ENCODE measurements at regions not wholly inside any gene's neighbourhood (a gene's known extent, or its start where the extent isn't known, plus 50 kb on each side); places are given as distances from the start of the nearest gene placed in this dataset.
"Not testable (repeated sequence)": the region's sequence is repeated elsewhere in the genome, so short reads cannot be mapped to it uniquely, and the experiment has no call there.

DNA sequence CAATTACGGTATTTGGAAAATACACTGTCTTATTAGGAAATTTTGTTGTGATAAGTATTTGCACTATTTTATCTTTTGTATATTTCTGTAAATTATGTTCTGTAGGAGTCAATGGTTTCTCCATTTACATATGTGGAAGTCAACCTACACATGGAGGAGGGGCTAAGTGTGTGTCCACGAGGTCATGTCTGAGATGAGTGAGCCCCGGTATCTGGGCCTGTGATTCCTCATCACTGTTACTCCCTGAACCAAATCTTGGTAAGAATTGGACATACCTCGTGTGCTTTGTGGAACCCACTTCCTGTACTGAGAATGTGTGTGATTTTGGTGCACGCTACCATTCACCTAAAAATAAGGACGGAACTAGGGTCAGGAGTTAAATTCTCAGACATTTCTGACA lies 1105.5 kb downstream of the TMEM121 start:
- intact Hi-C loops (cut with DNase I): no loop called here
- Histone ChIP-seq H3K4me1 (no peaks in the 10 kb centered on the region), H3K9me3 (no peaks in the 10 kb centered on the region), H3K27ac (no peak overlapping the region), H3K36me3 (no peaks in the 10 kb centered on the region), H3K4me3 (replicated peaks in 1 of 3) (no peak overlapping the region), H3K27me3 (no peaks in the 10 kb centered on the region)
- 65 to 66% methylated on average over 6 of the region's 6 CpGs for WGBS, 2 donors
- no peak for DNase-seq
- TF ChIP-seq, protein P1, sequence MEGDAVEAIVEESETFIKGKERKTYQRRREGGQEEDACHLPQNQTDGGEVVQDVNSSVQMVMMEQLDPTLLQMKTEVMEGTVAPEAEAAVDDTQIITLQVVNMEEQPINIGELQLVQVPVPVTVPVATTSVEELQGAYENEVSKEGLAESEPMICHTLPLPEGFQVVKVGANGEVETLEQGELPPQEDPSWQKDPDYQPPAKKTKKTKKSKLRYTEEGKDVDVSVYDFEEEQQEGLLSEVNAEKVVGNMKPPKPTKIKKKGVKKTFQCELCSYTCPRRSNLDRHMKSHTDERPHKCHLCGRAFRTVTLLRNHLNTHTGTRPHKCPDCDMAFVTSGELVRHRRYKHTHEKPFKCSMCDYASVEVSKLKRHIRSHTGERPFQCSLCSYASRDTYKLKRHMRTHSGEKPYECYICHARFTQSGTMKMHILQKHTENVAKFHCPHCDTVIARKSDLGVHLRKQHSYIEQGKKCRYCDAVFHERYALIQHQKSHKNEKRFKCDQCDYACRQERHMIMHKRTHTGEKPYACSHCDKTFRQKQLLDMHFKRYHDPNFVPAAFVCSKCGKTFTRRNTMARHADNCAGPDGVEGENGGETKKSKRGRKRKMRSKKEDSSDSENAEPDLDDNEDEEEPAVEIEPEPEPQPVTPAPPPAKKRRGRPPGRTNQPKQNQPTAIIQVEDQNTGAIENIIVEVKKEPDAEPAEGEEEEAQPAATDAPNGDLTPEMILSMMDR (IDR thresholded peaks at IDR 0.05): no peak
- TF ChIP-seq POLR2A (IDR thresholded peaks at IDR 0.05): no peak

GRCh38 chr14:106633721-106634120 lies 1107.3 kb downstream of the TMEM121 start:
- WGBS, 2 donors: 52 to 72% methylated on average over 2 of the region's 2 CpGs
- Histone ChIP-seq H3K9me3 (no peaks in the 10 kb centered on the region), H3K4me3 (replicated peaks in 1 of 3) (no peak overlapping the region), H3K4me1 (no peaks in the 10 kb centered on the region), H3K36me3 (no peaks in the 10 kb centered on the region), H3K27ac (no peak overlapping the region), H3K27me3 (no peaks in the 10 kb centered on the region)
- TF ChIP-seq POLR2A (IDR thresholded peaks at IDR 0.05): no peak
- TF ChIP-seq, protein P1 (IDR thresholded peaks at IDR 0.05): no peak
- DNase-seq: no peak
- intact Hi-C loops (cut with DNase I): no loop called here

DNA sequence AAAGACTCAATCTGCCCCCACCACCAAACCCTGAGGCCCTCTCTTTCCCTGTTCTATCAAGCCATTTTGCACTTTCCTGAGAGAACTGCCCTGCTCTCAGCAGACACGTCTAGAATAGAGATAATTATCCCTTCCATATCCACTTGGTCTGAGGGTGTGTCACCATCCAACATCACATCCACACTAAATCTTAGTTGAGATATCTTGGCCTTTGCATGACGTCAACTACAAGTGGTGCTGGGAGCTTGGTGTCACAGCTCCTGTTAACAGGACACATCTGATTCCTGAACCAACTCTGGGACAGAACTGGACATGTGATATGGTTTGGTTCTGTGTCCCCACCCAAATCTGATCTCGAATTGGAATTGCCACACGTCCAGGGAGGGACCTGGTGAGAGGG lies 1109.2 kb downstream of the TMEM121 start:
- intact Hi-C loops (cut with DNase I): no loop called here
- Histone ChIP-seq H3K4me1 (no peaks in the 10 kb centered on the region), H3K4me3 (replicated peaks in 1 of 3) (no peak overlapping the region), H3K36me3 (no peaks in the 10 kb centered on the region), H3K27ac (no peak overlapping the region), H3K9me3 (no peaks in the 10 kb centered on the region), H3K27me3 (no peaks in the 10 kb centered on the region)
- WGBS, 2 donors: 28 to 30% methylated on average over 4 of the region's 4 CpGs
- TF ChIP-seq, protein P1 (IDR thresholded peaks at IDR 0.05): no peak
- DNase-seq: no peak

DNA sequence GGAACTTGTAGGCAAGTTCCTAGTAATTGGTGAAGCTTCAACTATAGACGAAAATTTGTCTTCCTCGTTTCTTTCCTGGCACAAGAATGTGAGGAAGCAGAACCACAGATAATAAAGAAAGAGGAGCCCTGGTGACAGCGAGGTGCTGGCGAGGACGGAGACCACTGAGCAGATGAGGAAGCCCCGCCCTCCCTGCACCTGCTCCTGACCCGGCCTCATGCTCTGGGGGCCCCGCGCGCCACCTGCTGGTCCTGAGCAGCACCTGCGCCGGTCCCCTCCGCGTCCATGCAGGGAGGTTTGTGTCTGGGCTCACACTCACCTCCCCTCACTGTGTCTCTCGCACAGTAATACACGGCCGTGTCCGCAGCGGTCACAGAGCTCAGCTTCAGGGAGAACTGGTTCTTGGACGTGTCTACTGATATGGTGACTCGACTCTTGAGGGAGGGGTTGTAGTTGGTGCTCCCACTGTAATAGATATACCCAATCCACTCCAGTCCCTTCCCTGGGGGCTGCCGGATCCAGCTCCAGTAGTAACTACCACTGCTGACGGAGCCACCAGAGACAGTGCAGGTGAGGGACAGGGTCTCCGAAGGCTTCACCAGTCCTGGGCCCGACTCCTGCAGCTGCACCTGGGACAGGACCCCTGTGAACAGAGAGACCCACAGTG lies 1112.5 kb downstream of the TMEM121 start:
- intact Hi-C loops (cut with DNase I); H3K4me1 ChIP-seq; DNase-seq; H3K4me3 ChIP-seq (replicated peaks in 1 of 3); H3K27me3 ChIP-seq; H3K36me3 ChIP-seq; H3K9me3 ChIP-seq; H3K27ac ChIP-seq: not testable (repeated sequence)
- 50 to 71% methylated on average over 5 to 25 of the region's 25 CpGs for WGBS, 2 donors

DNA sequence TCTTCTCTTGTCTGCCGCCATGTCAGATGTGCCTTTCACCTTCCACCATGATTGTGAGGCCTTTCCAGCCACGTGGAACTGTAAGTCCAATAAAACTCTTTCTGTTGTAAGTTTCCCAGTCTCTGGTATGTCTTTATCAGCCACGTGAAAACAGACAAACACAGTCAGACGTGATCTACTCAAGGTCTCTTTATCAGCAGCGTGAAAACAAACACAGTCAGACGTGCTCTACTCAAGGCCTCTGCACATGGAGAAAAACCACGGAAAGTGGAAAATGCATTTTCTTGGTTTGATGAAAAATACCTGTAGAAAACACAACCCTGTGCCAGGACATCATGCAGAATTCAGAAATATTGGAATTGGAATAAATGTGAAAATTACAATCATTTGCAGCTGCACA lies 1115.7 kb downstream of the TMEM121 start:
- H3K4me3 ChIP-seq (replicated peaks in 1 of 3): no peak overlapping the region
- 48 to 61% methylated on average over 7 of the region's 7 CpGs for whole genome bisulfite sequencing, 2 donors
- H3K27ac ChIP-seq: no peak overlapping the region
- no peaks in the 10 kb centered on the region for H3K4me1 ChIP-seq
- TF ChIP-seq, protein P1 (IDR thresholded peaks at IDR 0.05): no peak
- no peak for TF ChIP-seq POLR2A (IDR thresholded peaks at IDR 0.05)
- intact Hi-C loops (cut with DNase I): no loop called here
- no peak for DNase-seq
- no peaks in the 10 kb centered on the region for H3K9me3 ChIP-seq
- no peaks in the 10 kb centered on the region for H3K36me3 ChIP-seq
- no peaks in the 10 kb centered on the region for H3K27me3 ChIP-seq

DNA sequence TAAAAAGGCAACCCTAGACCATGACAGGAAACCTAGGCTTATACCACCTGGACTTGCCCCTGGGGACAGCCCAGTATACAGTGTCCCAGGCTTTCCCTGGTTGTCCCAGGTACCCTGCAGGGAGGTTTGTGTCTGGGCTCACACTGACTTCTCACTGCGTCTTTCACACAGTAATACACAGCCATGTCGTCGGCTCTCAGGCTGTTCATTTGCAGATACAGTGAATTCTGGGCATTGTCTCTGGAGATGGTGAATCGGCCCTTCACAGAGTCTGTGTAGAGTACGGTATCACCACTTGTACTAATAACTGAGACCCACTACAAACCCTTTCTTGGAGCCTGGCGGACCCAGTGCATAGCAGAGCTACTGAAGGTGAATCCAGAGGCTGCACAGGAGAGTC lies 1116.6 kb downstream of the TMEM121 start:
- H3K4me1 ChIP-seq; H3K36me3 ChIP-seq; H3K27ac ChIP-seq; DNase-seq; H3K9me3 ChIP-seq; intact Hi-C loops (cut with DNase I); H3K27me3 ChIP-seq; H3K4me3 ChIP-seq (replicated peaks in 1 of 3): not testable (repeated sequence)
- 66% methylated on average over 6 of the region's 6 CpGs; no CpG with 5 or more reads in 1 of the 2 donors for WGBS, 2 donors

DNA sequence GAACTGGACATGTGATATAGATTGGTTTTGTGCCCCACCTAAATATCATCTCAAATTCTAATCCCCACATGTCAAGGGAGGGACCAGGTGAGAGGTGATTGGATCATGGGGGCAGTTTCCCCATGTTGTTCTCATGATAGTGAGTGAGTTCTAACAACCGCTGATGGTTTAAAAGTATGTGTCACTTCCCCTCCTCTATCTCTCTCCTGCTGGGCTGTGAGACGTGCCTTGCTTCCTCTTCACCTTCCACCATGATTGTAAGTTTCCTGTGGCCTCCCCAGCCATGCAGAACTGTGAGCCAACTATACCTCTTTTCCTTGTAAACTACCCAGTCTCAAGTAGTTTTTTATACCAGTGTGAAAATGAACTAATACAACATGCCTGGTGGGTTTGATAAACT lies 1122.5 kb downstream of the TMEM121 start:
- H3K9me3 ChIP-seq; intact Hi-C loops (cut with DNase I); H3K4me3 ChIP-seq (replicated peaks in 1 of 3); H3K36me3 ChIP-seq; H3K27me3 ChIP-seq; H3K27ac ChIP-seq; DNase-seq; H3K4me1 ChIP-seq: not testable (repeated sequence)
- 16 to 24% methylated on average over 2 of the region's 2 CpGs for WGBS, 2 donors
